Activated CD4-positive, alpha-beta T cell treated with anti-CD3 and anti-CD28 coated beads, Interleukin-2, amount 10 ng/mL, durations not matched to agents 7 days and 5 days (primary cell): ENCODE measurements at regions not wholly inside any gene's neighbourhood (a gene's known extent, or its start where the extent isn't known, plus 50 kb on each side); places are given as distances from the start of the nearest gene placed in this dataset.

ENCODE experiments used
- CTCF ChIA-PET: fragments of 350-600 bp; sonication (Branson Sonifier 250); formaldehyde crosslinking; loops from one replicate; lab custom pipeline; 2021; ENCODE audit warnings: antibody characterized with exemption; lab: Charles Lee
- POLR2A ChIA-PET: fragments of 350-600 bp; sonication (Branson Sonifier 250); formaldehyde crosslinking; loops from one replicate; lab custom pipeline; 2021; ENCODE audit warnings: antibody characterized with exemption; lab: Charles Lee
- DNase-seq: peaks from one replicate; pipeline ENCODE4 v3.0.0-alpha.2; 2020
- H3K27ac Mint-ChIP-seq: one replicate; pipeline ENCODE4 v1.8.0; 2021; ENCODE audit warnings: mild to moderate bottlenecking, moderate library complexity, mixed read lengths
- H3K27me3 Mint-ChIP-seq: one replicate; pipeline ENCODE4 v1.8.0; 2021; ENCODE audit warnings: mixed read lengths
- H3K36me3 Mint-ChIP-seq: one replicate; pipeline ENCODE4 v1.8.0; 2021; ENCODE audit warnings: low read depth, mixed read lengths
- H3K4me1 Mint-ChIP-seq: one replicate; pipeline ENCODE4 v1.8.0; 2021; ENCODE audit warnings: mixed read lengths
- H3K4me3 Mint-ChIP-seq: one replicate; pipeline ENCODE4 v1.8.0; 2021; ENCODE audit warnings: mild to moderate bottlenecking, moderate library complexity, mixed read lengths
- H3K9me3 Mint-ChIP-seq: one replicate; pipeline ENCODE4 v1.8.0; 2021; ENCODE audit warnings: mixed read lengths

DNA sequence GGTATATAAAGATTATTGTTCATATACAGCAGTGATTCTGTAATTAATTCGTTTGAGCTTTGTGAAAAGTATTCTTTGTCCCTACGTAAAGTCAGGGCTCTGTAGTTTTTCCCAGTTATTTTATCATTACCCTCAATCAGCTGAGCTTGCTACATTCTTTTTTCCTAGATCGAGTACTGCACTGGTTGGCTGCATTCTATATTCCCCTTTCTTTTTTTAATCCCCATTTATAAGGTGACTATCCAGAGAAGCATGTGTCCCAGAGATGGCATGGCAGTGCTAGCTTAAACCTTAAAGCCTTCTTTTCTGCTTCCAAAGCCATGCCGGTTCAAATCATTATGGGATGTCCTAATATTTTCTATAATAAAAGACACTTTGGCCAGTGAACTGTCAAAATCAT lies 230.1 kb upstream of the CELF2 start:
- Mint-ChIP-seq H3K36me3 (no peaks in the 10 kb centered on the region), H3K4me3 (no peak overlapping the region), H3K27ac (no peak overlapping the region), H3K9me3 (peaks cover 2% of the 10 kb centered on the region), H3K4me1 (no peaks in the 10 kb centered on the region), H3K27me3 (peaks cover 9% of the 10 kb centered on the region)
- DNase-seq = no peak
- ChIA-PET POLR2A (no interaction called here), CTCF (no interaction called here)

DNA sequence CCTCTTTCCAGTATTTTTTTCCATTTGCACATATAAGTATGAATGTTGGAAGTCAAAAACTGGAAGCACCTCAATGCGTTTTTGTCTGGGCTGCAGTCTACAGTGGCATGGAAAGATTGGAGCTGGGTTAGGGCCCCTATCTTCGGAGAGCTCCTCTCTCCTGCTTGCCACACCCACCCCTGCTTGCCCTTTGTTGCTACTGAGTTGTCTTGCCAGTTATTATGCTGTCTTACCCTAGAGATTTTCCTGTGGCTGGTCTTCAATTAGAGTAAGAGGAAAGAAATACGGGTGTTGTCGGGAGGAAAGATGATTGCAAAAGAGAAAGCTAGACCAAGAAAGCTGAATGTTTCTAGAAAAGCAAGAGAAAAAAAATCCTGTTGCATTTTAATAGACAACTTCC lies 228.9 kb upstream of the CELF2 start:
- no peaks in the 10 kb centered on the region for H3K4me1 Mint-ChIP-seq
- CTCF ChIA-PET = interaction anchor here (0.6 kb wide), 1 partner anchor 57 kb away, joined by 3 read pairs; no protein-coding TSS in a partner anchor
- H3K27me3 Mint-ChIP-seq = peaks cover 7% of the 10 kb centered on the region
- no peaks in the 10 kb centered on the region for H3K9me3 Mint-ChIP-seq
- H3K4me3 Mint-ChIP-seq = no peak overlapping the region
- DNase-seq = no peak
- POLR2A ChIA-PET = no interaction called here
- H3K27ac Mint-ChIP-seq = no peak overlapping the region
- no peaks in the 10 kb centered on the region for H3K36me3 Mint-ChIP-seq

DNA sequence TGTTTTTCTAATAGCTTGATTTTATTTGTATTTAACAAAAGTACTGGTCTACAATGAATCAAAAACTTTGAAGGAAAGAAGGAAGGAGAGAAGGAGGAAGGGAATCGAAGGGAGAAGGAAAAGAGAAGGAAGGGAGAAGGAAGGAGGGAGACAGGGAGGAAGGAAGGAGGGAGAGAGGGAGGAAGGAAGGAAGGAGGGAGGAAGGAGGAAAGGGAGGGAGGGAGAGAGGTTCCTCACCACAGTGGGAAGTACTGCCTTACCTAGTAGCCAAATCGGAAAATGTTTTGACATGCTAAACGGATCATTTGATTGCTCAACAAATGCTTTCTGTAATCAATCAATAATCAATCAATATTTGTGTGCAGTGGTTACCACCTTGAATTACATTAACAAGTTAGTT lies 225.8 kb upstream of the CELF2 start:
- no peaks in the 10 kb centered on the region for H3K4me1 Mint-ChIP-seq
- ChIA-PET POLR2A (no interaction called here), CTCF (no interaction called here)
- DNase-seq = no peak
- no peak overlapping the region for H3K4me3 Mint-ChIP-seq
- no peaks in the 10 kb centered on the region for H3K36me3 Mint-ChIP-seq
- peaks cover 7% of the 10 kb centered on the region for H3K27me3 Mint-ChIP-seq
- H3K27ac Mint-ChIP-seq = no peak overlapping the region
- H3K9me3 Mint-ChIP-seq = no peaks in the 10 kb centered on the region

DNA sequence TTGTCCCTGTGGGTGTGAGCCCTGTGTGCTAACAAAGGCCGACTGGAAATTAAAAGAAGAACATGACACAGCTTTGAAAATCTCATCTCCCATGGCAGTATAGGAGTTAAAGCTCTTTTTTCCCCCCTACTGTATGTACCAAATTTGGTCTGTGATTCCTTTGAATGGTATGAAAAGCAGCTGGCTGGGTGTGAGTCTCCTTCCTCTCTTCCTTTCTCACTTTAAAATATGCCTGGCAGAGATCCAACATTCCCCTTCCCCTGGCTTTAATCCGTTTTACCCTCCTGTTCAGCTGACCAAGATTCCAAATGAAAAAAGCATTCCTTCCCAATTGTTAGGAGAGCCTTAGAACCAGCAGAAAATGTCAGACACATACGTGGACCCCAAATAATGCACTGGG lies 225.0 kb upstream of the CELF2 start:
- no peak for DNase-seq
- CTCF ChIA-PET = no interaction called here
- Mint-ChIP-seq H3K9me3 (no peaks in the 10 kb centered on the region), H3K36me3 (no peaks in the 10 kb centered on the region), H3K27me3 (peaks cover 7% of the 10 kb centered on the region), H3K27ac (no peak overlapping the region), H3K4me1 (no peaks in the 10 kb centered on the region), H3K4me3 (no peak overlapping the region)
- POLR2A ChIA-PET = no interaction called here

DNA sequence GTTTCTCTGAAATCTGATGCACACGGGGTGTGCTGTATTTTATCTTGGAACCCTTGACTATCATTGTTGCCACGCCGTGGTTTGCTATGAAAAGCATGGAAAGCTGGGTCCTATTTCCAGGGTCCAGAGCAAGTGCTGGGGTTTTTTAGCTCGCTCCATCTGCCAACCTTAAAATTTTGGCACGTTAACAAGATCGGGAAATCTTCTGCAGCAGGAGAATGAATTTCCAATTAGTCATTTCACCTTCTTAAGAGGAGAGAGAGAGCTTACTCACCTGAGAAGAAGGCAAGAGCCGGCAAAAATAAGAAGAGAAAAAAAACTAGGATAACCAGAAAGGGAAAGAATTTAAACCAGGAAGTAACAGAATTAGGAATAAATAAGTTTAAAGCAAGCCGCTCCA lies 223.6 kb upstream of the CELF2 start:
- H3K27ac Mint-ChIP-seq = peak overlapping the region; percentile 28
- no peaks in the 10 kb centered on the region for H3K4me1 Mint-ChIP-seq
- ChIA-PET CTCF (no interaction called here), POLR2A (no interaction called here)
- no peaks in the 10 kb centered on the region for H3K36me3 Mint-ChIP-seq
- no peaks in the 10 kb centered on the region for H3K9me3 Mint-ChIP-seq
- no peak overlapping the region for H3K4me3 Mint-ChIP-seq
- DNase-seq = no peak
- H3K27me3 Mint-ChIP-seq = peaks cover 5% of the 10 kb centered on the region

DNA sequence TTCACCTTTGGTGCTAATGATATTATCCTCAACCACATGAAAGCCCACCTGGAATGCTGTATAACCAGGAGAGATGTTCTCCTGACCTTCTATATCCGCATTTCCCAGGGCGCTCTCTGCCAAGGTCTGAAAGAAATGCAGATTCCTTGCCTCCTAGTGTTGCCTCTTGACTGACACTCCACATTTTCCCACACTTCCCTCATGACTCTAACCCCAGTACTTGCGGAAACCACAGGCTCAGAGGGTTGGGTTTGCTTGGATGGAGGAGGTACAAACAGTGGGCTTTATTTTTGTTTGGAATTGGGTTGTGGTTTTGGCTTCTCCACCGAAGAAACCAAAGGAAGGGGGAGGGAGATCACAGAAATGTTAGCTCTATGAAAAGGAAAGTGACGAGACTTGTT lies 222.9 kb upstream of the CELF2 start:
- Mint-ChIP-seq H3K36me3 (no peaks in the 10 kb centered on the region), H3K4me1 (no peaks in the 10 kb centered on the region), H3K27ac (no peak overlapping the region), H3K27me3 (peaks cover 5% of the 10 kb centered on the region), H3K4me3 (no peak overlapping the region), H3K9me3 (no peaks in the 10 kb centered on the region)
- CTCF ChIA-PET = interaction anchor here (0.6 kb wide), 1 partner anchor 57 kb away, joined by 3 read pairs; no protein-coding TSS in a partner anchor
- POLR2A ChIA-PET = no interaction called here
- DNase-seq = no peak

DNA sequence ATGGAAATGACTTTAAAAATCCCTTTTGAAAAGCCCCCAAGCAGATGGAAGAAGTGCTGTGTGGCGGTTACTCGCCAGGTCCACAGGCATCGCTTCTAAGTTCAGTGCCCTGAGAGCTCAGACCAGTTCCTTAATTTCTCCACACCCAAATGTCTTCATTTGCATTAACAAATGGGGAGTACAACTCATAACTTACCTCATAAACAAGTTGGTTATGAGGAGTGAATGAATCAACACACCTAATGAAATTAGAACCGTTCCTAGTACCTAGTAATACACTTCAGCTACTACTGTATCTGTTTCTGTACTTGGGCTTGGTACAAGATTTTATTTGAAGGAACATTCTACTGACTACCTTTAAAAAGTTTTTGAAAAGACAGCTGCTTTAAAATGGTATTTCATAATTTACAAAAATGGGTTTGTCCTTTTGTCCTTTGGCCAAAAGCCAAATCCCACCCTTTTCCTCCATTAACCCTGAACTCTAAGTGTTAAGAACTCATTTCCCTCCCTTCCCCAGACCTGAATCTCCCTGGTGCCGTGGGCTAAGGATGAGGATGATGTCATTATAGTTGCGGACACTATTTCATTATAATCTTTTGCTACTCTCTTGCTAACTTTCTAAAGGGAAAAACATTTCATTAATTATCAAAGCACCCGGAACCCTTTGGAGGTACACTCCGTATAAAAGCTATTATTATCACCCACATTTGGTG lies 221.5 kb upstream of the CELF2 start:
- H3K4me3 Mint-ChIP-seq = no peak overlapping the region
- POLR2A ChIA-PET = no interaction called here
- no peaks in the 10 kb centered on the region for H3K4me1 Mint-ChIP-seq
- H3K9me3 Mint-ChIP-seq = no peaks in the 10 kb centered on the region
- DNase-seq = no peak
- H3K36me3 Mint-ChIP-seq = no peaks in the 10 kb centered on the region
- no peak overlapping the region for H3K27ac Mint-ChIP-seq
- CTCF ChIA-PET = no interaction called here
- peaks cover 5% of the 10 kb centered on the region for H3K27me3 Mint-ChIP-seq

DNA sequence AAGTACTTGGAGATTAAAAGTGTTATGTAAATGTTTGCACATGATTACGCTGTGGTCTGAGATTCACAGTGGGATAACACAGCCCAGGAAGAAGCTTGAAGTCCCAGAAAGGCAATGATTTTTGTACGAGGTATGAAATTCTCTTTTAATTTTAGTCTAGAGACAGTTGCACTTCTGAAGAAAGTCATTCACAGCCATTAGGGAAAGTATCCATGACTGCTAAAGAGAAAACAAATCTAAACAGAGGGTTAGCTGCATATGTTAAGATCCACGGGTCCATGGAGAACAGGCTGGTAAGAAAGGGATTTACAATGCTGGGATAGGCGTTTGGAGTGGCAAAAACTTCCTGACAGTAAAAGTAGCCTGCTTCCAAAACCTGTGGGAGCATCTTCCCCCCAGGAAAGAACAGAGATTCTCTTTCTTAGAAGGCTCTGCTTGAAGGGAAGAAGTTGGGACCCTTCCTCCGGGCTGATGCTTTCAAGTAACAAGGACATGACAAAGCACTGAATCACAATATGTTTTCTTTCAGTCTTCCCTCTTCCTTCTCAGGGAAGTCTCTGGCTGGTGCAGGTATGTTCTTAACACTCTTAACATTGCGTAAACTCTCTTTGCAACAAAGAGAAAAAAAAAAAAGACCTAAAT lies 220.8 kb upstream of the CELF2 start:
- ChIA-PET POLR2A (no interaction called here), CTCF (interaction anchor here (0.6 kb wide), 1 partner anchor 504 kb away, joined by 3 read pairs; no protein-coding TSS in a partner anchor)
- Mint-ChIP-seq H3K4me1 (no peaks in the 10 kb centered on the region), H3K27me3 (peaks cover 5% of the 10 kb centered on the region), H3K36me3 (no peaks in the 10 kb centered on the region), H3K9me3 (no peaks in the 10 kb centered on the region), H3K4me3 (no peak overlapping the region), H3K27ac (no peak overlapping the region)
- DNase-seq = no peak

DNA sequence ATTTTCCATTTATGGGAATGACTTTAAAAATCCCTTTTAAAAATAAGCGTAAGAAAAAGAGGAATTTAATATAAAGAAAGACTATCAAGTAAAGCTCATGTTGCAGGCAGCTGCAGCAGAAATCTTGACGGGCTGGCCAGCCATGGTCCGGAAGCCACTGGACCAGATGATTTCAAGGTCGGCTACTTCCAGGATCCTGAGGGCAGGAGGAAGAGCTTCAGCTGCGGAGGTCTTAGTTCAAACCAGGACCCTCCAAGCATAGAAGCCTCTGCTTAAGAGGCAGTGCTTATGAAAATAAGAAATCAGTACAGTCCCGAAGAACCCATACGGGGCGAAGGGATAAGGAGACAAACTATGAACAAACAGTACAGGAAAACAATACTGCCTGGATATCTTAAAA lies 220.2 kb upstream of the CELF2 start:
- Mint-ChIP-seq H3K4me1 (no peaks in the 10 kb centered on the region), H3K27ac (no peak overlapping the region), H3K9me3 (no peaks in the 10 kb centered on the region), H3K27me3 (peaks cover 3% of the 10 kb centered on the region), H3K4me3 (no peak overlapping the region), H3K36me3 (no peaks in the 10 kb centered on the region)
- no peak for DNase-seq
- ChIA-PET POLR2A (no interaction called here), CTCF (interaction anchor here (0.6 kb wide), 1 partner anchor 504 kb away, joined by 3 read pairs; no protein-coding TSS in a partner anchor)

DNA sequence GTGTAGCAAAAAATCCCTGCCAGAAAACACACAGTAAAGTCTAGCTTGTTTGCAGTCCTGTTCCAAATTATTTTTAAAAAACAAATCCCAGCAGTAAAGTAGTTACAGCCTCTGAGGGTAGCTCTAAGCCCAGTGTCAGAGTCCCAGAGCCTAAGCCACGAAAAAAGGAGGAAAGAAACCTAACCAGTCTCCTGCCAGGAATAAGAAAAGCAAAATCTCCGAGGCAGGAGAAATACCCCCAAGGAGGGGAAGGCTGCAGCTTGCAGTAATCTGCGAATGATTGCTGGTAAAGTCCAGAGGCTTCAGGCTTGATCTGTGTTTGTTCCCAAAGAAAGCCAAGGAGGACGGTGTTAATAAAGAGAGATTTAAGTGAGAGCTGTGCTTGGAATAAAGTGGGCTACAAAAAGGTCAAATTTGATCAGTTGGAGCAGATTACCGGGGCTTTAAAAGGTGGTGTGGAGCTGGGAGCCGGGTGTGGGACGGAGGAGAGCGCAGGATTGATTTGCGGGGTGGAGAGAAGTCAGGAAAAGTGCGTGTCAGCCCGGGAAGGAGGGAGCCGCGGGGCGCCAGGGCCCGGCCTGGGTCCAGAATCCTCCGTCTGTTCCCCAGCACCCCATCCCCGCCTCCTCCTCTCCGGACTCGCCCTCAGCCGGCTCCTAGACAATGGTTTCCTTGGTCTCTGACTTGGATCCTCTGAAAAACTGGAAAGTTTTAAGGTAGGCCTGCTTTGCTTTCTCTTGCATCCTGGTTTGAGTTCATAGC lies 219.4 kb upstream of the CELF2 start:
- Mint-ChIP-seq H3K4me1 (no peaks in the 10 kb centered on the region), H3K4me3 (no peak overlapping the region), H3K27me3 (no peaks in the 10 kb centered on the region), H3K27ac (no peak overlapping the region), H3K36me3 (no peaks in the 10 kb centered on the region), H3K9me3 (no peaks in the 10 kb centered on the region)
- POLR2A ChIA-PET = no interaction called here
- DNase-seq = no peak
- CTCF ChIA-PET = no interaction called here

DNA sequence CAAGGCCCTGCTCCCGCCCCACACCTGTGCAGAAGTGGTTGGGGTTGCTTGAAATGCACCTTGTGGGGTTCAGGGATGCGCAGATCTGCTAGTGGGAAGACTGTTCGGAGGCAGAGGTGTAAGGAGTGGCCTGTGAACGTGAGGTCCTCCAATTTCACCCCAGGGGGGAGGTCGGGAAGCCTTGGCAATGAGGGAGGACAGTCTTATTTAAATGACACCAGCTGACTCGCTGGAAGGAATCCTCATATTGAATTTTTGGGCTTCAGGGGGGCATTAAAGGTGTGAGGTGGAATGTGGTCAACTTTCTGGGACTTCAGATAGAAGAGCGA lies 218.8 kb upstream of the CELF2 start:
- Mint-ChIP-seq H3K36me3 (no peaks in the 10 kb centered on the region), H3K9me3 (no peaks in the 10 kb centered on the region), H3K27me3 (no peaks in the 10 kb centered on the region), H3K4me3 (no peak overlapping the region), H3K4me1 (no peaks in the 10 kb centered on the region), H3K27ac (no peak overlapping the region)
- ChIA-PET CTCF (no interaction called here), POLR2A (no interaction called here)
- no peak for DNase-seq

DNA sequence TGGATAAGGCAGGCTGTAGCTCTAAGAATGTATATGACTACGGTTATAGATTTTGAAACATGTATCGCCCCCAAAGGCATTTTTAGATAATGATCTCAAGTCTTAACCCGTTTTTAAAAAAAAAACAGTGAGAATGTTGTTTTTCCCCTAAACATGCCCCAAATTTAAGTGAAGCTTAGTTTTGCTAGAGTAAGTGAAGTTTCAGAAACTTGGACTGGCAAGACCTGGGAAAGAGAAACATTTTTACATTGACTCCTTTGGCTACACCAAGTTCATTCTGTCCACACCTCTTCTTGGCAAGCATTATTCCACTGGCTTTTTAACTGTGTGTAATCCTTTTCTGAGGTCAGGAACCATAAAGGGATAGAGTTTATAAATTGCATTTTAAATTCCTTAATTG lies 216.7 kb upstream of the CELF2 start:
- no peak for DNase-seq
- H3K27me3 Mint-ChIP-seq = no peaks in the 10 kb centered on the region
- ChIA-PET POLR2A (no interaction called here), CTCF (no interaction called here)
- no peaks in the 10 kb centered on the region for H3K4me1 Mint-ChIP-seq
- H3K4me3 Mint-ChIP-seq = no peak overlapping the region
- no peak overlapping the region for H3K27ac Mint-ChIP-seq
- no peaks in the 10 kb centered on the region for H3K36me3 Mint-ChIP-seq
- H3K9me3 Mint-ChIP-seq = no peaks in the 10 kb centered on the region

DNA sequence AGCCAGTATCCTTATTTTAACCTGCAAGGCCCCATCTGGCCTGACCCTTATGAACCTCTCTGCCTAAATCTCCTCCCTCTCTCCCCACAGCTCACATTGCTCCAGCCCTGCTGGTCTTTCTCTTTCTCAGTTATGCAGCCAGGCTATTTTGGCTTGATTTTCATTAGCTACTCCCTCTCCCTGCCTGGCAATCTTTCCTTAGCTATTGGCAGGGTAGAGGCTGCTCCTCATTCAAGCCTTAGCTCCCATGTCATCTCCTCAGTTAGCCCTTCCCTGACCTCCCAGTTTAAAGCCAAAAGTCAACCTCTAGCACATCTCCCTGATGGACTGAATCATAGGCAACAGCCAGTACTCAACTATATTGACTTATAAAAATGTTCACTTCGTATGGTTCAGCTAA lies 214.4 kb upstream of the CELF2 start:
- Mint-ChIP-seq H3K27me3 (no peaks in the 10 kb centered on the region), H3K9me3 (no peaks in the 10 kb centered on the region), H3K27ac (no peak overlapping the region), H3K36me3 (no peaks in the 10 kb centered on the region), H3K4me1 (no peaks in the 10 kb centered on the region), H3K4me3 (no peak overlapping the region)
- ChIA-PET POLR2A (no interaction called here), CTCF (no interaction called here)
- DNase-seq = no peak
